HCT116 (cell line): ENCODE measurements at regions not wholly inside any gene's neighbourhood (a gene's known extent, or its start where the extent isn't known, plus 50 kb on each side); places are given as distances from the start of the nearest gene placed in this dataset.

Experiments used
- ATAC-seq: fragments of 200-7000 bp; cut with Tn5 transposase; 2 replicates; pipeline ENCODE4 v1.9.1; 2020; ENCODE audit warnings: mild to moderate bottlenecking, moderate library complexity
- BruUV-seq: library from RNA; stranded (reverse); fragments of 400-500 nt; replicated peaks from 2 replicates; lab custom pipeline; 2021; lab: Mats Ljungman, UMichigan
- CTCF ChIA-PET: fragments of 300-600 bp; sonication (Branson Sonifier 250); formaldehyde crosslinking; loops from one replicate; lab custom pipeline; 2021; ENCODE audit warnings: antibody characterized with exemption; lab: Charles Lee
- POLR2A ChIA-PET: fragments of 300-600, 350-600 bp; sonication (Branson Sonifier 250); formaldehyde crosslinking; loops from one replicate; lab custom pipeline; 2021; ENCODE audit warnings: antibody characterized with exemption; lab: Charles Lee
- RAD21 ChIA-PET, 2 experiments: fragments of 300-600 bp; sonication (Branson Sonifier 250); formaldehyde crosslinking; loops; one replicate each; lab custom pipeline; 2023; ENCODE audit warnings: low total read pairs in 2 of 2; ENCODE audit not compliant: uncharacterized antibody in 2 of 2, unreplicated experiment in 2 of 2, low non-redundant PET in 1 of 2; lab: Charles Lee
- DNase-seq: peaks from one replicate; pipeline ENCODE4 v3.0.0-alpha.2; 2010; ENCODE audit warnings: low read depth, low spot score
- H2AFZ ChIP-seq: fragments of 200-600 bp; shearing (Covaris generic), sonication (generic); 2 replicates; pipeline ENCODE4 v1.6.1; 2017; ENCODE audit warnings: low read depth, mixed run types, mixed read lengths, antibody characterized with exemption, low read length; ENCODE audit not compliant: poor library complexity, severe bottlenecking
- H3K27ac ChIP-seq: 2 replicates; pipeline ENCODE4 v1.5.1; 2012; ENCODE audit warnings: low read depth, low read length
- H3K27me3 ChIP-seq: fragments of 200-600 bp; sonication (generic); 2 replicates; pipeline ENCODE4 v1.6.1; 2016; ENCODE audit warnings: mixed run types, low read length, mixed read lengths; ENCODE audit not compliant: insufficient read depth
- H3K36me3 ChIP-seq, 2 experiments: fragments of 200-500 bp in 1 of 2; fragments of 200-600 bp in 1 of 2; sonication (Bioruptor generic) in 1 of 2; sonication (generic) in 1 of 2; 2 replicates each; pipeline versions ENCODE4 v1.5.1 to v1.6.1; 2014 to 2016; ENCODE audit warnings: low read length in 2 of 2, inconsistent platforms in 1 of 2, mixed read lengths in 1 of 2, mixed run types in 1 of 2; ENCODE audit not compliant: insufficient read depth in 2 of 2, control insufficient read depth in 1 of 2
- H3K4me1 ChIP-seq, 2 experiments: fragments of 200-600 bp in 1 of 2; sonication (generic) in 1 of 2; 2 replicates each; pipeline versions ENCODE4 v1.5.1 to v1.6.1; 2012 to 2017; ENCODE audit warnings: low read length in 2 of 2, inconsistent platforms in 1 of 2, mild to moderate bottlenecking in 1 of 2, mixed read lengths in 1 of 2, mixed run types in 1 of 2, moderate library complexity in 1 of 2; ENCODE audit not compliant: insufficient read depth in 2 of 2, control insufficient read depth in 1 of 2
- H3K4me2 ChIP-seq: fragments of 200-600 bp; sonication (generic); 2 replicates; pipeline ENCODE4 v1.6.1; 2017; ENCODE audit warnings: mixed run types, low read length, mixed read lengths
- H3K4me3 ChIP-seq, 2 experiments: fragments of 200-600 bp in 1 of 2; sonication (generic) in 1 of 2; replicated peaks in 1 of 2; 2 replicates each; pipeline ENCODE4 v1.5.1; 2011 to 2016; ENCODE audit warnings: low read length in 2 of 2, control low read depth in 1 of 2, low read depth in 1 of 2, mild to moderate bottlenecking in 1 of 2, mixed read lengths in 1 of 2, mixed run types in 1 of 2
- H3K79me2 ChIP-seq: fragments of 200-600 bp; sonication (generic); 2 replicates; pipeline ENCODE4 v1.6.1; 2017; ENCODE audit warnings: mild to moderate bottlenecking, mixed run types, low read length, moderate library complexity, mixed read lengths; ENCODE audit not compliant: insufficient read depth
- H3K9ac ChIP-seq: fragments of 200-600 bp; sonication (generic); 2 replicates; pipeline ENCODE4 v1.6.1; 2016; ENCODE audit warnings: low read length, mixed read lengths
- H3K9me2 ChIP-seq: fragments of 200-600 bp; sonication (generic), shearing (Covaris generic); 2 replicates; pipeline ENCODE4 v1.6.1; 2017; ENCODE audit warnings: mixed run types, mild to moderate bottlenecking, moderate library complexity; ENCODE audit not compliant: insufficient read depth
- H3K9me3 ChIP-seq, 2 experiments: fragments of 200-500 bp in 1 of 2; fragments of 200-600 bp in 1 of 2; sonication (Bioruptor generic) in 1 of 2; sonication (generic) in 1 of 2; 2 replicates each; pipeline ENCODE4 v1.6.1; 2014 to 2017; ENCODE audit warnings: low read length in 2 of 2, mixed read lengths in 2 of 2, inconsistent platforms in 1 of 2, low read depth in 1 of 2, mild to moderate bottlenecking in 1 of 2, mixed run types in 1 of 2, moderate library complexity in 1 of 2; ENCODE audit not compliant: control insufficient read depth in 1 of 2, insufficient read depth in 1 of 2
- H4K20me1 ChIP-seq: fragments of 200-600 bp; sonication (generic), shearing (Covaris generic); 2 replicates; pipeline ENCODE4 v1.6.1; 2017; ENCODE audit warnings: mixed run types, mild to moderate bottlenecking, moderate library complexity; ENCODE audit not compliant: insufficient read depth
- CBX3 ChIP-seq: IDR thresholded peaks from 2 replicates; pipeline ENCODE4 v1.6.1; 2012; ENCODE audit warnings: low read depth
- CEBPB ChIP-seq: IDR thresholded peaks from 2 replicates; pipeline ENCODE4 v1.6.1; 2012; ENCODE audit warnings: low read depth
- CTCF ChIP-seq, 3 experiments: fragments of 200-600 bp in 1 of 3; sonication (generic) in 1 of 3; IDR thresholded peaks in 2 of 3; conservative IDR thresholded peaks in 1 of 3; 2 replicates each; pipeline ENCODE4 v1.5.1; 2012 to 2017; ENCODE audit warnings: low read depth in 2 of 3, low read length in 2 of 3, antibody characterized with exemption in 1 of 3, borderline replicate concordance in 1 of 3, control low read depth in 1 of 3, mild to moderate bottlenecking in 1 of 3, mixed read lengths in 1 of 3, mixed run types in 1 of 3, moderate library complexity in 1 of 3; ENCODE audit not compliant: insufficient read depth in 1 of 3
- ELF1 ChIP-seq: IDR thresholded peaks from 2 replicates; pipeline ENCODE4 v1.6.1; 2012; ENCODE audit warnings: low read depth, borderline replicate concordance
- FOSL1 ChIP-seq: IDR thresholded peaks from 2 replicates; pipeline ENCODE4 v1.6.1; 2012; ENCODE audit warnings: low read depth
- JUND ChIP-seq: IDR thresholded peaks from 2 replicates; pipeline ENCODE4 v1.6.1; 2012
- MAX ChIP-seq: IDR thresholded peaks from 2 replicates; pipeline ENCODE4 v1.6.1; 2012
- POLR2A ChIP-seq: IDR thresholded peaks from 2 replicates; pipeline ENCODE4 v1.7.0; 2011; ENCODE audit warnings: borderline replicate concordance; ENCODE audit not compliant: insufficient read depth, insufficient read length; ENCODE audit errors: extremely low read depth
- POLR2AphosphoS5 ChIP-seq: IDR thresholded peaks from 2 replicates; pipeline ENCODE4 v1.6.1; 2011; ENCODE audit warnings: mild to moderate bottlenecking, low read depth, low read length, moderate library complexity
- REST ChIP-seq: IDR thresholded peaks from 2 replicates; pipeline ENCODE4 v1.6.1; 2012; ENCODE audit warnings: low read depth
- SIN3A ChIP-seq: IDR thresholded peaks from 2 replicates; pipeline ENCODE4 v1.6.1; 2012; ENCODE audit warnings: low read depth
- SRF ChIP-seq: IDR thresholded peaks from 2 replicates; pipeline ENCODE4 v1.6.1; 2012; ENCODE audit warnings: low read depth
- TCF7L2 ChIP-seq: IDR thresholded peaks from 2 replicates; pipeline ENCODE4 v1.7.0; 2011; ENCODE audit warnings: borderline replicate concordance, inconsistent platforms; ENCODE audit not compliant: insufficient read depth, insufficient read length; ENCODE audit errors: extremely low read depth
- ZFX ChIP-seq: fragments of 450-650 bp; IDR thresholded peaks from 2 replicates; pipeline ENCODE4 v1.6.1; 2017
- ZNF274 ChIP-seq: fragments of 200-500 bp; sonication (Bioruptor generic); IDR thresholded peaks from 2 replicates; pipeline ENCODE4 v1.6.1; 2014; ENCODE audit warnings: mild to moderate bottlenecking, low read depth, low read length, inconsistent platforms
- intact Hi-C: fragments of 100-400 bp; cut with micrococcal nuclease; formaldehyde crosslinking; loops from 2 replicates; pipeline ENCODE4 v1.10.0; 2022

- TF ChIP-seq REST, result no peak
- TF ChIP-seq CBX3, result no peak
- no peak for TF ChIP-seq SRF
- TF ChIP-seq FOSL1, result no peak
- no peak for TF ChIP-seq MAX
- TF ChIP-seq SIN3A, result no peak
- no peak for TF ChIP-seq JUND
- TF ChIP-seq TCF7L2, result no peak
These were observed 57.9 kb upstream of the SYT13 start (continued) for GRCh38 chr11:45344028-45344427.

- DNase-seq, result no peak
- H3K4me1 ChIP-seq, result peaks cover 7 to 12% of the 10 kb centered on the region in 2 experiments; a peak in 3 of 4 replicates
- no peak overlapping the region for H3K9ac ChIP-seq
- intact Hi-C loops, result no loop called here
- H3K4me2 ChIP-seq, result no peak overlapping the region
- no TSS peak for BruUV-seq
- TF ChIP-seq CEBPB (no peak), POLR2AphosphoS5 (no peak), POLR2A (no peak), CTCF (IDR thresholded peaks at IDR 0.05 in 2 of 3, conservative IDR thresholded peaks at IDR 0.05 in 1 of 3; ENCODE audit: borderline replicate concordance in 1 of 3, insufficient read depth in 1 of 3, low read depth in 2 of 3, low read length in 2 of 3) (no peak), ZNF274 (no peak), SIN3A (no peak), ZFX (no peak), FOSL1 (no peak), ELF1 (no peak)
- H4K20me1 ChIP-seq, result no peaks in the 10 kb centered on the region
- ChIA-PET CTCF (no interaction called here), POLR2A (no interaction called here), RAD21 (no interaction called here)
- no peaks in the 10 kb centered on the region for H3K9me3 ChIP-seq
- no peaks in the 10 kb centered on the region for H3K36me3 ChIP-seq
- ATAC-seq, result no peak
- H3K79me2 ChIP-seq, result no peaks in the 10 kb centered on the region
- no peak overlapping the region for H3K4me3 ChIP-seq
- H3K27ac ChIP-seq, result no peak overlapping the region
- no peak overlapping the region for H2AFZ ChIP-seq
- H3K27me3 ChIP-seq, result peaks cover 23% of the 10 kb centered on the region
- no peaks in the 10 kb centered on the region for H3K9me2 ChIP-seq
These were observed 57.3 kb upstream of the SYT13 start for GRCh38 chr11:45343444-45343843.
